ENCODE measurements at regions not wholly inside any gene's neighbourhood (a gene's known extent, or its start where the extent isn't known, plus 50 kb on each side); places are given as distances from the start of the nearest gene placed in this dataset.
A peak's percentile ranks its signal among the peaks of the same experiment; 100 is the strongest.

- TF ChIP-seq, protein P1, sequence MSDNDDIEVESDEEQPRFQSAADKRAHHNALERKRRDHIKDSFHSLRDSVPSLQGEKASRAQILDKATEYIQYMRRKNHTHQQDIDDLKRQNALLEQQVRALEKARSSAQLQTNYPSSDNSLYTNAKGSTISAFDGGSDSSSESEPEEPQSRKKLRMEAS (IDR thresholded peaks at IDR 0.05; ENCODE audit: low read depth, low read length) = no peak
- TF ChIP-seq MYC (IDR thresholded peaks at IDR 0.05; ENCODE audit: low read depth, low read length) (no peak), POLR2A (IDR thresholded peaks at IDR 0.05; ENCODE audit: extremely low read depth, insufficient read length) (no peak)
- TF ChIP-seq, protein P2, sequence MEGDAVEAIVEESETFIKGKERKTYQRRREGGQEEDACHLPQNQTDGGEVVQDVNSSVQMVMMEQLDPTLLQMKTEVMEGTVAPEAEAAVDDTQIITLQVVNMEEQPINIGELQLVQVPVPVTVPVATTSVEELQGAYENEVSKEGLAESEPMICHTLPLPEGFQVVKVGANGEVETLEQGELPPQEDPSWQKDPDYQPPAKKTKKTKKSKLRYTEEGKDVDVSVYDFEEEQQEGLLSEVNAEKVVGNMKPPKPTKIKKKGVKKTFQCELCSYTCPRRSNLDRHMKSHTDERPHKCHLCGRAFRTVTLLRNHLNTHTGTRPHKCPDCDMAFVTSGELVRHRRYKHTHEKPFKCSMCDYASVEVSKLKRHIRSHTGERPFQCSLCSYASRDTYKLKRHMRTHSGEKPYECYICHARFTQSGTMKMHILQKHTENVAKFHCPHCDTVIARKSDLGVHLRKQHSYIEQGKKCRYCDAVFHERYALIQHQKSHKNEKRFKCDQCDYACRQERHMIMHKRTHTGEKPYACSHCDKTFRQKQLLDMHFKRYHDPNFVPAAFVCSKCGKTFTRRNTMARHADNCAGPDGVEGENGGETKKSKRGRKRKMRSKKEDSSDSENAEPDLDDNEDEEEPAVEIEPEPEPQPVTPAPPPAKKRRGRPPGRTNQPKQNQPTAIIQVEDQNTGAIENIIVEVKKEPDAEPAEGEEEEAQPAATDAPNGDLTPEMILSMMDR (IDR thresholded peaks at IDR 0.05; ENCODE audit: low read depth, low read length) = no peak
- no peak overlapping the region for H3K4me3 ChIP-seq (ENCODE audit: low read depth, low read length)
Observed at GRCh38 chr17:6184508-6184907, 114.3 kb downstream of the WSCD1 start.

DNA sequence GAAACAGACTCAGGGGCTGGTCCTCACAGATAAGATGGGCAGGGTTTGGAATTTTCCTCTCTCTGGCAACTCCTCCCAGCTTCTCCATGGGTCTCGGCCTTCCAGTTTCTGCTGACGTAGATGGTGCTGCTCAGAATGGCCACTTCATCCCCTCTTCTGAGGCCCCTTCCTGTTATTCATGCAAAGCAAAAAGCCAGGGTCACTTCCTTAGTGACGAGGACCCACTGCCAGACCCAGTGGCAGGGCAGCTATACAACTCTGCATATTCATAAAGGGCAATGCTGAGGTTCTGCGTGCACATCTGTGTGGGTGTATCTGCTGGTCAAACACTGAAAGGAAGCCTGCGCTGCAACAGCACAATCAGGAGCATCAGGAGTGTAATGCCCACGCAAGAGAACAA, 108.8 kb downstream of the WSCD1 start:
- no peak for DNase-seq (ENCODE audit: low read depth)
- TF ChIP-seq, protein P1 (IDR thresholded peaks at IDR 0.05; ENCODE audit: low read depth, low read length) = no peak
- TF ChIP-seq, protein P2 (IDR thresholded peaks at IDR 0.05; ENCODE audit: low read depth, low read length) = no peak
- H3K4me3 ChIP-seq (ENCODE audit: low read depth, low read length) = no peak overlapping the region

More at GRCh38 chr17:6184508-6184907, 114.3 kb downstream of the WSCD1 start:
- no peak for DNase-seq (ENCODE audit: low read depth)

- TF ChIP-seq POLR2A (IDR thresholded peaks at IDR 0.05; ENCODE audit: extremely low read depth, insufficient read length) (no peak), MYC (IDR thresholded peaks at IDR 0.05; ENCODE audit: low read depth, low read length) (no peak)
- TF ChIP-seq, protein P2 (IDR thresholded peaks at IDR 0.05; ENCODE audit: low read depth, low read length) = no peak
- TF ChIP-seq, protein P1 (IDR thresholded peaks at IDR 0.05; ENCODE audit: low read depth, low read length) = no peak
- peak; percentile 3 for DNase-seq (ENCODE audit: low read depth)
- no peak overlapping the region for H3K4me3 ChIP-seq (ENCODE audit: low read depth, low read length)
Observed at GRCh38 chr17:6177941-6178694, 107.9 kb downstream of the WSCD1 start.

All from NB4 (cell line).